GM19455 (cell line): ENCODE measurements at regions not wholly inside any gene's neighbourhood (a gene's known extent, or its start where the extent isn't known, plus 50 kb on each side); places are given as distances from the start of the nearest gene placed in this dataset.

ENCODE experiments used
- ATAC-seq: cut with Tn5 transposase; IDR thresholded peaks from one replicate; pipeline ENCODE4 v1.9.1; 2021; ENCODE audit not compliant: unreplicated experiment

DNA sequence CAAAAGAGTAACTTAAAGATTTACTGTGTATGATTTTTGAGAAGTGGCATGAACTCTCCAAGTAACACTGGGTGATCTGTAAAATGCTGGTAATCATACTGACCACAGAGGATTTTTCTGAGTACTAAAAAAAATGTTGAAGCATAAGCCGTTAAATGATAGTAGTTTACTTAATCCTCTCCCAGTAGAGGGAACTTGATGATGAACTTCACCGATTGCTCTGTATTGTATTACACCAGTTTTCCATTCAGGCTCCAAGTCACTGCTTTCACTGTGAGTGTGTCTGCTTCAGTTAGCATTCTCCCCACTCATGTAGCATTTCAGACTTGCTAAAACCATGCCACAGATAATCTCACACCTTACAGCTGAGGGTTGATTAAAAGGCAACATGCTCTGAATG lies 294.1 kb downstream of the GBA3 start:
- ATAC-seq = no peak

DNA sequence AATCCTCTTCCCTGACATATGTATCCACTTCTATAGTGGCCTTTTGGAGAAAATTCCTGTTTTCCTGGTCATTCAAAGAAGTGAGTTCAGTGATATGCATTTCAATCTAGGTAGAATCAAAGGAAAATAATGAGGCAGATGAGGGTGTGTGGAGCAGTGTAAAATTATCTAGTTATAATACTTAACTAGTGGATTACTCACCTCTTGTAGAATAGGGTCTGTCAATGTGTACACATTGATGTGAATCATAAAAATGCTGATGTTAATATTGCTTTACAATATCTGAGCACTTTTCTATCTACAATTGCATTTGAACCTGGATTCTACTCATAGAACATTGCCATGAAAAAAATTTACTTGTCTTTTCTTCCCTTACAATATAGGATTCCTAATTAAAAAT lies 293.5 kb downstream of the GBA3 start:
- no peak for ATAC-seq

DNA sequence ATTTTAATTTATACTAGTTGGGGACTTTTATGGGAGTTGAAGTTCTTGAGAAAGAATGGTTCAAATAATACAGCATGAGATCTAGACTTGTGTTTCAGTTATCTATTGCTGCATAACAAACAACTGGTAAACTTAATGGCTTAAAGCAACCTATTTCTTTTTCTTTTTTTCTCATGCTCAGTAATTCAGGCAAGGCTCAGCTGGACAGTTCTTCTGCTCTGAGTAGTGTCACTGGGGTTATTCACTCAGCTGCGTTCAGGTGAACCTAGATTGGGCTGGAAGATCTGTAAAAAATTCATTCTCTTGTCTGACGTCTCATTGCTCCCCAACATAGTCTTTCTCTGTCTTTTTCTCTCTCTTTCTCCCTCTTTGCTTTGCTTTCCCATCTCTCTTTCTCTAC lies 291.7 kb downstream of the GBA3 start:
- no peak for ATAC-seq

DNA sequence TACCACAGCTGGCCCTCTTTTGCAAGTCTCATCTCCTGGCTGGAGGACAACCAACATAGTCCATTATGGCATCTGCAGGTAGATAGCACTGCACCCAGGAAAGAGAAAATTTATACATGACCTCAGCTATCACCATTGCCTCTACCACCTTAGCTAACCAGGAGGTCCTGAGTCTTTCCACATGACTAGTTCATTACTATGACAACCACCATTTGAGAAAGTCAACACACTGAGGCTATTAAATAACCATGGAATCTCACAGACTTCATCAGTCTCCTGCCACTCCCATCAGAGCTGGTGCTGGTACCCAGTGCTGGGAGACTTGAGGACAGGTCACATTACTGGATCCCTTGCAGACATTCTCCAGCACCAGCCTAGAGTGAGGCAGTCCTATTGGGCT lies 285.9 kb downstream of the GBA3 start:
- ATAC-seq = no peak

DNA sequence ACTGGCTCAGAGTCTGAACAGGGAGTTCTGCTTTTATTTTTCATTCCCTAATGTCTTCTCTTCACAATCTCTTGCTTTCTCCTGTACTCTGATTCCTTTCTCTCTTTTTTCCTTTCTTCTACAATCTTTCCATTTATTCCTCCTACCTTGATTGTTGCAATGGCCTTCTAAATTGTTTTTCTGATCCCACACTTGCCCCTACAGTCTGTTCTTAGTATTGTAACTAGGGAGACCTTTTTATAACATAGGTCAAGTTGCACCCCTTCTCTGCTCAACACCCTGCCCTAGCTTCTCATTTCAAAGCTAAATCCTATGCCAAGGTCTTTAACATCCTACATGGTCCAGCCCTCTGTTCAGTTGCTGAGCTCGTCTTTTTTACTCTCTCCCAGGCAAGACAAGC lies 277.9 kb downstream of the GBA3 start:
- ATAC-seq = no peak

DNA sequence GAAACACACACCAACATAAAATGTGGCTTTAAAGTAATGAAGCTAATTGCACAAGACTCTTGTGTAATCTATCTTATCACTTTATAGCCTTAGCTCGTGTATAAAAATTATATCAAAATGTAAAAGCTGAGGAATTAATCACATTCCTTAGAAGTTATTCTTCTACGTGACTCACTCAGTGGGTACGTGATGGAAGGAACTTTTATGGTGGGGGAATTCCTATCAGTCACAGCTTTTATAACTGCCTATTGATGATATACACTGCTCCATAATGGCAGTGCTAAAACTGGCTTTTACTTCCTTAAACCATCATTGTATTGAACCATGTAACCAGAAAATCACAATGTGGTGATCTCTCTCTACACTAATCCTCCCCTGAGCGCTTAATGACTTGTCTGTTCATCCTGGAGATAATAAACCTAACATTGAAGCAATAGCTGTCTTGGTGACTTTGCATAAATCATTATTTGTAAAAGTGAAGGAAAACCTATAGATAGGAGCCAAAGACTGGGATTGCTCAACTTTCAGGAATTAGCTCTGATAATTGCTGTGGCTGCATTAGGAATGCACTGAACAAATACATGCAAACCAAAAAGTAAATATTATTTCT lies 276.7 kb downstream of the GBA3 start:
- no peak for ATAC-seq

DNA sequence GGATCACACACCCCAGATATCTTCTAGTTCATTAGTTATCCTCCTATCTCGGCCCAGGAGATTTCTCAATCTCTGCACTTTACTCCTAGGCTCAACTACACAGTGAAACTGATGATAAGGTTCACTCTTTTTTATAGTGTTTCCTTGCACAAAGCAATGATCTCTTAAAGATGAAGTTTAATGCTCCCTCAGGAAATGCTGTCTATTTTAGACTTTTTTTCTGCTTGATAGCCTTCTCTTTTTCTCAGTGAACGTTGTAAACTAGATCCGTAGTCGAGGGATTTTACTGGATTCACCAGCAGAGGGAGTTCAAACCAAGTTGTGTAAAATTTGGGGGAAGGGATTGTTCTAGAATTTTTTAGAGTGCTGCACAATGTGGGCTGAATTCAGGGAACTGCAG lies 269.6 kb downstream of the GBA3 start:
- ATAC-seq = no peak

DNA sequence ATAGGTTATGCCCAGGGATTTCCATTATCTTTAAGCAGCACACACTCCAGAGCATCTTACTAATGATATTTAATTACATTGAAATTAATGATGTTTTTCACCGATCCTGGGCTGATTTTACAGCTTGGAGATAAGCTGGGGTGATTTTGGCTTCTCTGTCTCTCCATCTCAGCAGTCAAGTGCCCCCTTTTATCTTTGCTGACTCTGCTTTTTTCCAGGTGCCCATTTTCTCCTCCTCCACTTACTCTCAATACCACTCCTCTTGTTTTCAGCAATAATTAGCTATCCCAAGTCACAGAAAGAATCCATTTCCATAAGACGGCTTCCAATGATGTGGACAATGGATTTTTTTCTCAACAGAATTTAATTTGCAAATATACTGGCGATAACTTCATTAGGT lies 266.7 kb downstream of the GBA3 start:
- ATAC-seq = no peak

DNA sequence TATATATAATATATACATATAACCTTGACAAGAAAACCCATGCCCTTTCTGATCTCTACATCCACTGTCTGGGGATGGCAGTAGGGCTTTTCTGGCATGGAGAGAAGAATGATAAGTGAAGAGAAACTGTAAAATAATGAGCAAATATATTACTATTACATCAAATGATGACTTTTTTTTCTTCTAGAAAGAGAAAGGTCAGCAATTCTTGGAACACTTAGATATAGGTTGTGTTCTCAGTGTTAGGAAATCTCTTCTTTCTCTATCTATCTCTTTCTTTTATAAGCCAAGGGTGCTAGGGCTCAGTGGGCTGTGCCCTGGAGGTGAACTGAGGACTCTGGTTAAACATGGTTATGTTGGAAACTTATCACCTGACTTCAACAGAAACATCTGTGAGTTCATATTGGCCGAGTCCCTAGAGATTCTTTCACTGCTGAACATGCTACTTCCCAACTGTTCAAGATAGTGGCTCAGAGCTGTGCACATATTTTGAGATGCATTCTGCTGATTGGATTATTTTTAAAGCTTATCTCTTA lies 265.1 kb downstream of the GBA3 start:
- no peak for ATAC-seq

DNA sequence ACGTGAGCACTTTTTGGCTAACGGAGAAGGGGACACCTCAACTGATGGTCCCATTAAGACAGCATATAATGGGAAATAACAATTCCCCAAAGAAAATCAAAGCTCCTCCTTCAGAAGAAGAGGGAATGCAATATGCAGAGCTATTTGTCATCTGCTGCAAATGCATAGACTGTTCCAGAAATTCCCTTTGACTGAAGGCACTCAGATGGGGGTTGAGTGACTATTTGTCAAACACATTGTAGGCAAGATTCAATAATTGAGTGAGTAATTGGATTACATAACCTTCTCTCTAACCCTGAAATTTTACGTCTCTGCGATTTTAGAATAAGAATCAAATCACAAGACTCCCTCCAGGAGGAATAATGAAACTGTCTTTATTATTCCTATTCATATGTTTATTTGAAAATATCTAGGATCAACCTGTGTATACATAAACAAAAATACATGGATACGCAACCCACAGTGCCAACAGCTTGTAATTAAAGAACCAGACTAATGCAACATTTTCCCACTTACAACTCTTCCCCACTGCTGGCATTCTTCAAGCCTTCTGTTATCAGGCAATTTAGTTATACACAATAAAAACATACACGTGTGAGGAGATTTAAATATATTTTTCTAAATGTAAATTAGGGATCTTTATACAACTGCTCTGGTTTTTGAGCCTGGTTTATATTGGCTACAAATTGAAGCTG lies 256.6 kb downstream of the GBA3 start:
- no peak for ATAC-seq

DNA sequence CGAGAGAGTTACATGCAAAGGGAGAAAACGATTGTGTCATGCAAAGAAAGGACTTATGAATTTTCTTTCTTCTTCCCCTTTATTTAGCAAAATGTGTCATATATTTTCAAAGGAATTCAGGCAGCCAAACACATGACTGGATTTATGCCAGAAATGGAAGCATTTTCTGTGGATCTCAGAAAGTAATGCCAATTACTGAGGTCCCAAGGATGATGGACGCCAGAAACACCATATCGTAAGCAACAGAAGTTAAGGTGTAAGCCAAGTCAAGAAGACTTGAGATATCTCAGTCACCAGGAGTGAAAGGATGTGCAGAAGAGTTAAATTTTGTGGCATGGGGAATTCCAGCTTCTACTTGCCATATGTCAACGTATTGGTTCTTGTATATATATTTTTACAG lies 255.1 kb downstream of the GBA3 start:
- no peak for ATAC-seq

DNA sequence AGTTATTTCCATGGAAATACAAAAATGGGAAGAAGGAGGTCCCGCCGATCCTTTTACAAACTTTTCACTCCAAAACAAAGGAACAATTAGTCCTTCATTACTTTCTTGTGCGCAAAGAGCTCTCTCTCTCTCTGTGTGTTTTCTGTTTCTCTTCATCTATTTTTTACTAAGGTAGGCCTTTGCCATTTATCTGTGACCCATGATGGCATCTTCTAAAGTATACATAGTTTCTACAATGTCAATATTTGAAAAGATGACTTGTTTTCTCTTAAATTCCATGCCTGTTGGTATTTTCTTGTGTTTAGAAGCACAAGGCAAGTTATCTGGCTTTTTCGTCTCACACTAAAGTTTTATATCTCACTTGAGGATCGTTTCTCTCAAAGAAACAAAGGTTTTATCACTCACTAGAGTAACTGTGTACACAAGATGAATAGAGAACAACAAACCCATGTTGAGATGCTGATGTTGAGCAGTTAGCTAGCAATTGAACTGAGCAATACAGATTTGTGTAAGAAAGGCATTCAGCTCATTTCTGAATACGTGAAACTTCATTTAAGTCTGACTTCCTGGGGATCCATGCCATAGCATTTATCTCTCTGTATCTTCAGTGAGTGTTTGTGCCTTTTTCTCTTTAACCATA lies 250.3 kb downstream of the GBA3 start:
- no peak for ATAC-seq

DNA sequence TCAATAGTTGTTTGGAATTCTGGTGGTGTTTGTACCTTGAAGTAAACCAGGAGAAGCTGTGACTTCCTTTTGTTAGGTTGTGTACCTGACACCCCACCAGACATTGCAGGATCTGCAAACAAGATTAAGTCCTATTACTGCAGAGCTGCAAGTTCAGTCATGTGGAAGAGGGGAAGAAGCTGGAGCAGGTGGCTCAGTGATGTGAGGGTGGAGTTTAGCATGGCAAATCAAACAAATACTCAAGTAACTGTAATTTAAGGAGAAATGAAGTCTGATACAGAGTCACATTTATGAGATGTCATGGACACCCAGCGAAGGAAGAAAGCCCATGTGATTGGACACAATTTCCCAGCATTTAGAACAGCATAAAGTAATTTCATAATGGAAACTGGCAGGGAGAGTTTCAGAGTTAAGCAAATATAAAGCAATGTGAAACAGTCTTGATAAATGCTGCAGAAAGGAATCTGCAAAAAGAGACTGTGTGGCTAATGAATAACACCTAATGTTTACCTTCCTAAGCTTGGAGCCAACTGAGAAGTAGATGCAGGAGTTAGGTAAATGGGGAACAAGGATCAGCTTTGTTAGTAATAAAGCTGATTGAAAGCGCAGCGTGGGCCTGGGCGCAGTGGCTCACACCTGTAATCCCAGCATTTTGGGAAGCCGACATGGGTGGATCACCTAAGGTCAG lies 249.1 kb downstream of the GBA3 start:
- no peak for ATAC-seq

DNA sequence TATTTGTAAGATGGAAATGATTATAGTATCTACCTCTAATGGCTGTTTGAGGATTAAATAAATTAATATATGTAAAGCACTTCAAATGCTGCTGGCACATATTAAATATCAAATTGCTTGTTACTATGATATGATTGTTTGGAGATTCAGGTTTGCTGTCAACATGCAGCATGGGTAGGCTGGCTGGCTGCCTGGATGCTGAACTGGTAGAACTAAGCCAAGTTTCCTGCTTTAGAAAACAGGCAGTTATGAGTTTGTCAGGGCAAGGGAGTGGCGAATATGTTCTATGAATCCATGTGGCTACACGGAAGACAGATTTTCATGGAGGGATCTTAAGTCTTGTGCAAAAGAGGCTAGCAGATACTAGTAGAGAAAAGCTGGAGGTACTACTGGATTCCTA lies 239.6 kb downstream of the GBA3 start:
- ATAC-seq = no peak

DNA sequence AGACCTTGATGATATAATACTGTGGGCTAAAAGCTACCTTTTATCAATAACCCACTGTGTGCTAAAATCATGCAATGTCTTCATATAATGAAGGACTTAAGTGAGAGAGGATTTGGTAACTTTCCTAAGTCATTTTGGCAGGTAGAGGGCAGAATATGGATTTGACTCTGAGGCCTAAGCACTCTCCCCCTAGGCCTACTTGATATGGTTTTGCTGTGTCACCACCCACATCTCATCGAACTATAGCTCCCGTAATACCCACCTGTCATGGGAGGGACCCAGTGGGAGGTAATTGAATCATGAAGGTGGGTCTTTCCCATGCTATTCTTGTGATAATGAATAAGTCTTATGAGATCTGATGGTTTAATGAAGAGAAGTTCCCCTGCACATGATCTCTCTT lies 229.7 kb downstream of the GBA3 start:
- ATAC-seq = no peak

DNA sequence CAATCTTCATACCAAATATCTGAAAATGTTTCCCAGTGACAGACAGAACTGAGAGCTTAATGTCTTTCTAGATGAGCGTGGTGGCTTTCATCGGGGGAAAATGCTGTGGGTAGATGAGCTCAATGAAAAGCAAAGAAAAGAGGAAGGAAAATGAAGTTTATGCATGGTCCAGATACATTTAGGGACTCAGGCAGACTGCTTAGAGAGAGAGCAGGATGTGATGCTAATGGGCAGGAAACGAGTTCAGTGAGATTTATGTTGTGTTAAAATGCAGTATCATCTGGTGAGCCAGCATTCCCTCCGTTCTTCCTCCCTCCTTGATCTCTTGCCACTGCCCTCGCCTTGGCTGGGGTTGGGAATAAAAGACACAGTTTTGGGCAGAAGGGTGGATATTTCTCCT lies 229.2 kb downstream of the GBA3 start:
- ATAC-seq = no peak

DNA sequence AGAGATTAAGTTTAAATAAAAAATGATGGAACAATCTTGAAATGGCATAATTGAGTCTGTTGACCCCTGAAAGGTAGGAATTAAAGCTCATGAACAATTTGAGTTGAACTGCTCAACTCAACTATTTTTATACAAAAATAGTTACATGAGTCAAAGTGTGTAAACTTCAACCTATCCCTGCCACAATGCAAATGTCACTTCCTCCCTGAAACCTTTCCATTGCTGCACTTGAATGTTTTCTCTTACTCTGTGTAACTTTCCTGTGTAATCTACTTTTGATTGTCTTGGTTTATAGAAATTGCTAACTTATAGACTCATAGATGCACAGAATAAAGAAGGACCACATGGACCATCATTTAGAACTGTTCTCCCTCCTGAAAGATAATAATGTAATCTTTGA lies 218.5 kb downstream of the GBA3 start:
- no peak for ATAC-seq

DNA sequence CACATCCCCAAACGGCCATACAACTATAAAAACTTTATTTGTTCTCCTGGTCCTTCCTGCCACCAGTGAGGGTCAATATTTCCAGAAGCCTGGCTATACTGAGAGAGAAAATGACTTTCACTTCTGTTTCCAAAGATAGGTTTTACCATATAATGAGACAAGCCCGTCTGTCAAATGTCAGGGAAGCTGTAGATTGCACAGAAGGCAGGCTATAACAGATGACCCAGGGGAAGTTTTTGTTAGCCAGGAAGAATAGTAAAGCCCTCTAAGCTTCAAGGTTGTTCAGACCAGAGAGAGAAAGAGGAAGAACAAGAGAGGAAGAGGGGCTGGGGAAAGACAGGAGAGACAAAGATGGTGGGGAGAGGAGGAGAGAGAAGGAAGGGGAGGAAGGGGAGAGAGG lies 217.5 kb downstream of the GBA3 start:
- ATAC-seq = no peak

DNA sequence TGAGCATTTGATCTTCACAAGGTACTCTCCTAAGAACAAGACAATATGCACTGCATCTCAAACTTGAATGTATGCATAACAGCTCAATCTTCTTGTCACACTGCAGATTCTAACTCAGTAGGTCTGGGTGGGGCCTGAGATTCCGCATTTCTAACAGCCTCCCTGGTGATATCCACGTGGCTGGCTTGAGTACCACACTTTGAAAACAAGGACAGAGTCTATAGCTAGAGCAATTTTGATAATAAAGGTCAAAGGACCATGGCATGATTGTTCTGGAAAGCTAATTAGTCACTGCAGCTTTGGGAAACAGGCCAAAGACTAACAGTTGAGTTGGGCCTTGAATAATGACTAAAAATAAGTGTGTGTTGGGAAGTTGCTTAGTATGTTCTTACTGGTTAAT lies 213.3 kb downstream of the GBA3 start:
- ATAC-seq = no peak

DNA sequence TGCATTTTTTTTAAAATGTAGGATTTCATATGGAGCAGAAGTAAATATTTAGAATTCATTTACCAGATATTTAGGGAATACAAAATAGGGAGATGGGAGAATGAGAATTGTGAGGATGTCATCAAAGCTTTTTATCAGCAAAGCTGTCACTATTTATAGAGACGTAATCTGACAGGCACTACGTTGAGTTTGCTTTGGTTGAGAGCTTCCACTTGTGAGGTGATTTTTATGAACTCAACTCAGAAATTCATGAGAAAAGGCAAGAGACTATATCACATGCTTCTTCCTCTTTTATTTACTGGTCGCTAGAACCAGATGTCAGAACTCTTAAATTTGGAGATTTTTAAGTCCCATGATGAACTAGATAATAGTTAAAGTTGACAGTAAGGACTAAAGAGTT lies 211.2 kb downstream of the GBA3 start:
- no peak for ATAC-seq

DNA sequence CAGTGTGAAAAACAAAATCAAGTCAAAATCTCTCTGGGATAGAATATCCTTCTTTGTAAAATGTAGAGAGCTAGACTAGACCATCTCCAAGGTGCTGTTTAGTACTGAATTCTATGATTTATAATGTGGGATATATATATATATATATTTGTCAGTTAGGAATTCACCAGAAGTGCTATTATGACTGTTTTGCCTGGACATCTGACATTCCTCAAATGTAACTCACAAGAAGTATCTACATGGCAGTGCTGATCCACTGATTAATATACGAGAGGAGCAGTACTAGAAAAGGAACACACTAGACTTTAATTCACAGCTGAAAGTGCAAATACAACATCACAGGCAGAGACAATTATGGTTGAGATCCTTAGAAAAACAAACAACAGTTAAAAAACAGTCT lies 208.9 kb downstream of the GBA3 start:
- ATAC-seq = no peak

DNA sequence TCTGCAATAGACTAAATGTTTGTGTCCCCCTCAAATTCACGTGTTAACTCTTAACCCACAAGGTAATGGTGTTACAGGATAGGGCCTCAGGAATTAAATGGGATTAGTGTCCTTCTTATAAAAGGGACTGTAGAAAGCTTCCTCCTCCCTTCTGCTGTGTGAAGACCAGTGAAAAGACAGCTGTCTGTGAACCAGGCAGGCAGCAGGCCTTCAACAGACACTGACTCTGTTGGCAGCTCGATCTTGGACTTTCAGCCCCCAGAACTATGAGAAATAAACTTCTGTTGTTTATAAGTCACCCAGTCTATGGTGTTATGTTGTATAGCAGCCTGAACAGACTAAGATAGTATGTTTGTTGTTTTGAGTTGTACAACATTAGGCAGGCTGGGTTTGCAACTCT lies 208.1 kb downstream of the GBA3 start:
- no peak for ATAC-seq
